Calu3 (cell line): ENCODE measurements at regions not wholly inside any gene's neighbourhood (a gene's known extent, or its start where the extent isn't known, plus 50 kb on each side); places are given as distances from the start of the nearest gene placed in this dataset.

Experiments
- BruUV-seq: library from RNA; stranded (reverse); fragments of 400-500 nt; replicated peaks from 2 replicates; lab custom pipeline; 2021; lab: Mats Ljungman, UMichigan
- CTCF ChIA-PET: fragments of 300-600 bp; sonication (Branson Sonifier 250); formaldehyde crosslinking; loops from one replicate; lab custom pipeline; 2022; ENCODE audit warnings: antibody characterized with exemption; lab: Charles Lee
- DNase-seq: peaks from one replicate; pipeline ENCODE4 v3.0.0; 2022
- H3K27ac Mint-ChIP-seq: one replicate; pipeline ENCODE4 v1.8.0; 2022; ENCODE audit warnings: mixed read lengths; ENCODE audit not compliant: unreplicated experiment
- H3K27me3 Mint-ChIP-seq: one replicate; pipeline ENCODE4 v1.8.0; 2022; ENCODE audit warnings: mixed read lengths; ENCODE audit not compliant: unreplicated experiment
- H3K36me3 Mint-ChIP-seq: one replicate; pipeline ENCODE4 v1.8.0; 2022; ENCODE audit warnings: mild to moderate bottlenecking, moderate library complexity, mixed read lengths; ENCODE audit not compliant: insufficient read depth, unreplicated experiment
- H3K4me1 Mint-ChIP-seq: one replicate; pipeline ENCODE4 v1.8.0; 2022; ENCODE audit warnings: mild to moderate bottlenecking, low read depth, mixed read lengths; ENCODE audit not compliant: unreplicated experiment
- H3K4me3 Mint-ChIP-seq: one replicate; pipeline ENCODE4 v1.8.0; 2022; ENCODE audit warnings: mild to moderate bottlenecking, low read depth, moderate library complexity, mixed read lengths; ENCODE audit not compliant: unreplicated experiment
- H3K9me3 Mint-ChIP-seq: one replicate; pipeline ENCODE4 v1.8.0; 2022; ENCODE audit warnings: low read depth, mixed read lengths; ENCODE audit not compliant: unreplicated experiment
- intact Hi-C: fragments of 100-400 bp; cut with micrococcal nuclease; formaldehyde crosslinking; loops from one replicate; pipeline ENCODE4 v1.10.0; 2022; ENCODE audit not compliant: unreplicated experiment
- TF ChIP-seq, protein P1 (sequence below): fragments of 200-600 bp; IDR thresholded peaks from one replicate; pipeline ENCODE4 v1.8.0; 2022; ENCODE audit warnings: antibody characterized with exemption; ENCODE audit not compliant: unreplicated experiment

DNA sequence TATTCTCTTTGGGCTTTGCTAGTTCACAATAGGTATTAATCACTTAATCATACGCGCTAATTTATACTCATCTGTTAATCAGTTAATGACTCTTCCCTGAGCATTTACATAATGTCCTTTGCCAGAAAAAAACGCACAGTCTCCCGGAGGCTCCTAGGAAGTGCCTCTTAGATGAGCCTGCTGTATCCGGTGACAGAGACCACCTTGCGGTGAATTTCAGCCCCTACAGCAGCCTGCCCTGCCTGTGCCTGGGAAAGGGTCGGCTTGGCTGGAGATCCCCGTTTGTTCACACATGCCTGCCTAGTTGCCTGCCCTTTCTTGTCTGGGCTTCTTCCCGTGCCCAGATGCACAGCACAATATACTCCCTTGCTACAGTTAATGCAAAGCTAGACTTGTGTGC, 152.9 kb downstream of the ZBTB18 start:
- Mint-ChIP-seq H3K27ac (no peak overlapping the region), H3K27me3 (no peaks in the 10 kb centered on the region), H3K4me3 (no peak overlapping the region), H3K36me3 (no peaks in the 10 kb centered on the region), H3K4me1 (no peaks in the 10 kb centered on the region), H3K9me3 (peaks cover 4% of the 10 kb centered on the region)
- no TSS peak for BruUV-seq
- TF ChIP-seq, protein P1, sequence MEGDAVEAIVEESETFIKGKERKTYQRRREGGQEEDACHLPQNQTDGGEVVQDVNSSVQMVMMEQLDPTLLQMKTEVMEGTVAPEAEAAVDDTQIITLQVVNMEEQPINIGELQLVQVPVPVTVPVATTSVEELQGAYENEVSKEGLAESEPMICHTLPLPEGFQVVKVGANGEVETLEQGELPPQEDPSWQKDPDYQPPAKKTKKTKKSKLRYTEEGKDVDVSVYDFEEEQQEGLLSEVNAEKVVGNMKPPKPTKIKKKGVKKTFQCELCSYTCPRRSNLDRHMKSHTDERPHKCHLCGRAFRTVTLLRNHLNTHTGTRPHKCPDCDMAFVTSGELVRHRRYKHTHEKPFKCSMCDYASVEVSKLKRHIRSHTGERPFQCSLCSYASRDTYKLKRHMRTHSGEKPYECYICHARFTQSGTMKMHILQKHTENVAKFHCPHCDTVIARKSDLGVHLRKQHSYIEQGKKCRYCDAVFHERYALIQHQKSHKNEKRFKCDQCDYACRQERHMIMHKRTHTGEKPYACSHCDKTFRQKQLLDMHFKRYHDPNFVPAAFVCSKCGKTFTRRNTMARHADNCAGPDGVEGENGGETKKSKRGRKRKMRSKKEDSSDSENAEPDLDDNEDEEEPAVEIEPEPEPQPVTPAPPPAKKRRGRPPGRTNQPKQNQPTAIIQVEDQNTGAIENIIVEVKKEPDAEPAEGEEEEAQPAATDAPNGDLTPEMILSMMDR: no peak
- DNase-seq: no peak
- intact Hi-C loops: no loop called here
- CTCF ChIA-PET: no interaction called here

DNA sequence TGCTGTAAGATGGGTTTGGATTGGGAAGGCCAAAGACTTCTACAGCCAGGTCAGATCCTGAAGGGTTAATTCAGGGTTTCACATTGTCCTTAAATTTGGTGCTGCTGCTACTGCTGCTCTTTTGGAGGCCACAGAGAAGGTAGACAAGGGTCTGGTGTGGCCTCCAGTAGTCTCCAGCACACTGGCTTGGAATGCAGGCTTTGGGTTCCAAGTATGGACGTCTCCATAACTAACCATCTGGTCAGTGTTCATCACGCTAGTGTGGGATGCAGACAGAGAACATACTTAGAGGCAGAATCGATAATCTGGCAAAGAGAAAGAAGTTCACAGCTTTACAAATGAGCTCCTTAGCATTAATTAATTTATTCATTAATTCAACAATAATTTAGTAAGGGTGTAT, 154.1 kb downstream of the ZBTB18 start:
- H3K4me3 Mint-ChIP-seq: no peak overlapping the region
- no TSS peak for BruUV-seq
- TF ChIP-seq, protein P1: no peak
- peaks cover 4% of the 10 kb centered on the region for H3K9me3 Mint-ChIP-seq
- no peaks in the 10 kb centered on the region for H3K36me3 Mint-ChIP-seq
- H3K4me1 Mint-ChIP-seq: no peaks in the 10 kb centered on the region
- H3K27me3 Mint-ChIP-seq: no peaks in the 10 kb centered on the region
- no peak overlapping the region for H3K27ac Mint-ChIP-seq
- CTCF ChIA-PET: no interaction called here
- intact Hi-C loops: no loop called here
- no peak for DNase-seq

DNA sequence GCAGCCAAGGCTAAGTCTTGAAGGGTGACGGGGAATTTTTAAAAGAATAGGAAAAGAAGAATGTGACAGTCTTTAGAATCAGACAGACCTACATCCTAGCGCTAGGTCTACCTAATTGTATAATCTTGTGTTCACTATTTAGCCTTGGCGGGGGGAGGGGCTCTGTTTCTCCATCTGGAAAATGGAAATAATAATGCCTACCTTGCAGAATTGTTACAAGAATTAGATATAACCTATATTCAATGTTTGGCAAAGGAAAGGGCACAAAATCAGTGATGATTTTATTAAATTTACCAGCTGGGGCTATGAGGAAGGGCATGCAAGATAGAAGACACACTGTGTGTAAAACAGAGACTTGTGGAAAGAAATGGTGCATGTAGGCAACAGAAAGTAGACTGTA, 154.8 kb downstream of the ZBTB18 start:
- Mint-ChIP-seq H3K36me3 (no peaks in the 10 kb centered on the region), H3K4me3 (no peak overlapping the region), H3K27ac (no peak overlapping the region), H3K9me3 (peaks cover 4% of the 10 kb centered on the region), H3K4me1 (no peaks in the 10 kb centered on the region), H3K27me3 (no peaks in the 10 kb centered on the region)
- CTCF ChIA-PET: no interaction called here
- intact Hi-C loops: no loop called here
- TF ChIP-seq, protein P1: no peak
- no TSS peak for BruUV-seq
- DNase-seq: no peak

DNA sequence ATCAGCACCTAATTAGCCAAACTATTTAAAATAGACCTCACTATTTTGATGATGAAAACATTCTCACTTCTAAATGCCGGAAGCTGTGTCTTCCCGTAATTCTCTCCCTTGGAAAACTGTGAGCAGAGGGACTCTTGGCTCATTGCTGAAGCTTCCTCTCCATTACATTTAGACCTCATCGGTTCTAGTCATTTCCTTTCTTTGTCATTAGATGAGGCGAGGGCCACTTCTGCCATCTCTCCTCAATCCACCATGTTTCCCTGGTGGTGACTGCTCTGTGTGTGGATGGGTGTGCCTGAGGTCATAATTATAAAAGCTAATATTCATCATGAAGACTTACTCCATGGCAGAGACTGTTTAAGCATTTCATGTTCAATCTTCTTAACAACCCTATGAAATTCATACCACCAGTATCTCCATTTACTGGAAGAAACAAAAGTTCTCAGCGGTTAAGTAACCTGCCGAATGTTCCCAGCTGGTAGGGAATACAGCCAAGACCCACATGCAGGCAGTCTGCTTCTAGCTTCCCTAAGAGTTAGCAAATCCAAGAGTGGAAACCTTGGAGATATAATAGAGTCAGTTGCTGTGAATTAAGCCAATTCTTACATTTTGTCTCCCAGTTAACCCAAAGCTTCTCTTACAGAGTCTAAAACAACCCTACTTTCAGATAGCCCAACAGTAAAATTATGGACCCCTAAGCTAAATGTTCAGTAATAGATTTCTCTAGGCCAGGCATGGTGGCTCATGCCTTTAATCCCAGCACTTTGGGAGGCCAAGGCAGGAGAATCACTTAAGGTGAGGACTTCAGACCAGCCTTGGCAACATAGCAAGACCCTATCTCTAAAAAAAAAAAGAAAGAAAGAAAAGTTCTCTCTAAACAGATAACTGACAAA, 156.2 kb downstream of the ZBTB18 start:
- H3K27ac Mint-ChIP-seq: no peak overlapping the region

More for the DNA sequence above, 156.2 kb downstream of the ZBTB18 start:
- BruUV-seq: no TSS peak
- H3K27me3 Mint-ChIP-seq: no peaks in the 10 kb centered on the region
- no peaks in the 10 kb centered on the region for H3K4me1 Mint-ChIP-seq
- TF ChIP-seq, protein P1: no peak
- H3K36me3 Mint-ChIP-seq: no peaks in the 10 kb centered on the region
- intact Hi-C loops: no loop called here
- CTCF ChIA-PET: no interaction called here
- DNase-seq: no peak
- H3K4me3 Mint-ChIP-seq: no peak overlapping the region
- H3K9me3 Mint-ChIP-seq: peaks cover 4% of the 10 kb centered on the region
